AG04449 (cell line): ENCODE measurements at regions not wholly inside any gene's neighbourhood (a gene's known extent, or its start where the extent isn't known, plus 50 kb on each side); places are given as distances from the start of the nearest gene placed in this dataset.
A peak's percentile ranks its signal among the peaks of the same experiment; 100 is the strongest.

Experiments used
- CTCF ChIA-PET: fragments of 350-600 bp; formaldehyde crosslinking; extraction: SDS; loops from one replicate; lab custom pipeline; 2021; ENCODE audit warnings: antibody characterized with exemption; lab: Yijun Ruan, JAX
- POLR2A ChIA-PET: fragments of 400-600, 350-600 bp; formaldehyde crosslinking; extraction: SDS; loops from one replicate; lab custom pipeline; 2020; ENCODE audit warnings: antibody characterized with exemption, inconsistent platforms; lab: Yijun Ruan, JAX
- DNase-seq: peaks from one replicate; pipeline ENCODE4 v3.0.0-alpha.2; 2010; ENCODE audit warnings: low read depth, low spot score
- H3K4me3 ChIP-seq: 2 replicates; pipeline ENCODE4 v1.5.1; 2011; ENCODE audit warnings: low read depth, mild to moderate bottlenecking, control low read depth, low read length
- TF ChIP-seq, protein P1 (sequence below): IDR thresholded peaks from one replicate; pipeline ENCODE4 v1.5.1; 2011; ENCODE audit warnings: mild to moderate bottlenecking, moderate library complexity, low read length, control low read depth, inconsistent platforms; ENCODE audit not compliant: insufficient read depth; ENCODE audit errors: missing control alignments

DNA sequence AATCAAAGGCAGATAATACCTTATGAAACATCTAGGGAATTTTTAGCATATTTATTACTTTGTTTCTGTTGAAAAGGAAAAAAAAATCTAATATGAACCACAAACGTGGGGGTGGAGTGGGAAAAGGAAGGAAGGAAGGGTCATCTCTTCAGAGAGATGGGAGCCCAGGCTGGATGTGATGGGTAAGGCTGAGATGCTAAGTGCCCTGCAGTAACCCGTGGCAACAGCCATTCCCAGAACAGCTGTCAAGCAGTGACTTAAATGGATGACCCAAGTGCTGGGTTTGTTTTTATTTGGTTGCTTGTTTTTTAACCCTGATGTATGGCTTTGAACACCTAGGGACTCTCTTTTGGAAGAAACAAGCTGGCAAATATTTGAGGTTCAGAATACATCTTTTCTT is 50.7 kb upstream of the KLF7 start:
- DNase-seq = no peak
- no peak overlapping the region for H3K4me3 ChIP-seq
- ChIA-PET POLR2A (no interaction called here), CTCF (interaction anchor here (1.4 kb wide), 1 partner anchor 12 kb away, joined by 4 read pairs; no protein-coding TSS in a partner anchor)
- TF ChIP-seq, protein P1, sequence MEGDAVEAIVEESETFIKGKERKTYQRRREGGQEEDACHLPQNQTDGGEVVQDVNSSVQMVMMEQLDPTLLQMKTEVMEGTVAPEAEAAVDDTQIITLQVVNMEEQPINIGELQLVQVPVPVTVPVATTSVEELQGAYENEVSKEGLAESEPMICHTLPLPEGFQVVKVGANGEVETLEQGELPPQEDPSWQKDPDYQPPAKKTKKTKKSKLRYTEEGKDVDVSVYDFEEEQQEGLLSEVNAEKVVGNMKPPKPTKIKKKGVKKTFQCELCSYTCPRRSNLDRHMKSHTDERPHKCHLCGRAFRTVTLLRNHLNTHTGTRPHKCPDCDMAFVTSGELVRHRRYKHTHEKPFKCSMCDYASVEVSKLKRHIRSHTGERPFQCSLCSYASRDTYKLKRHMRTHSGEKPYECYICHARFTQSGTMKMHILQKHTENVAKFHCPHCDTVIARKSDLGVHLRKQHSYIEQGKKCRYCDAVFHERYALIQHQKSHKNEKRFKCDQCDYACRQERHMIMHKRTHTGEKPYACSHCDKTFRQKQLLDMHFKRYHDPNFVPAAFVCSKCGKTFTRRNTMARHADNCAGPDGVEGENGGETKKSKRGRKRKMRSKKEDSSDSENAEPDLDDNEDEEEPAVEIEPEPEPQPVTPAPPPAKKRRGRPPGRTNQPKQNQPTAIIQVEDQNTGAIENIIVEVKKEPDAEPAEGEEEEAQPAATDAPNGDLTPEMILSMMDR = no peak

DNA sequence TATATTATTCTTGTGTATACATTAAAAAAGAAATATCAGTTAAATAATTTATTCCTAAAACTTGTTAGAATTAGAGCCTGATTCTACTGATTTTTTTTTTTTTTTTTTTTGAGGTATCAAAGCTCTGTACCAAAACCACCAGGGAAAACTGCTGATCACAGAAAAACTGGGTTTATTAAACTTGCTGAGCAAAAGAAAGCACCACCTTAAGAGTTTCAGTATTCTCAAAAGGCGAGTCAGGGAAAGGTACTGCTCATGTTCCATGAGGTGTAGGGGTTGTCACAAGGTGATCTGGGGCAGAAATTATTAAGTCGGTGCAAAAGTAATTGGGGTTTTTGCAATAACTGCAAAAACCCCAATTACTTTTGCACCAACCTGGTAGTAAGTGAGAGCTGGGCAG is 51.7 kb upstream of the KLF7 start:
- TF ChIP-seq, protein P1 = no peak
- POLR2A ChIA-PET = no interaction called here
- DNase-seq = no peak
- CTCF ChIA-PET = interaction anchor here (1.4 kb wide), 1 partner anchor 12 kb away, joined by 4 read pairs; no protein-coding TSS in a partner anchor
- H3K4me3 ChIP-seq = no peak overlapping the region

DNA sequence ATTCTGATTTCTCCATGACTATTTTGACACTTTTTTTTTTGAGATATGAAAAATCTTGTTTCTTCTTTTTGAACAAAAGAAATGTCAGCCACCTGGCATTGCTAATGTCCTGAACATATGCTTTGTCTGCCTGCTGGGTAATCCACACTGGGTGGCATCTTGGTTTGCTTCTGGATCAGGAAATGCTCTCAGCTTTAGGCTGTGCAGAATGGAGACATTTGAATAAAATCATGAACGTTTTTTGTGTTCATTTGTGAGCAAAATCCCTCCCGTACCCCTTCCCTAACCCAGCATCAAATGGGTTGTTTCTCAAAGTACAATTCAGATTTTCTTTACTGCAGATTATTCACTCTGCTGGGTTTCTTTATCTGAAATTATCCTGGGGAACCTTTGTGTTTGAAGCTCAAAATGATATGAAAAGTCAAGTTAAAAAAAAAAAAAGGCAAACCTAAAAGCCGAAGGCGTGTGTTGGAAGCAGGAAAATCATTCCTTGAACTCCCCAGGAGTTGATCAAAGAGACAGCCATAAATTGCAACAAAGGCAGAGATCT is 53.4 kb upstream of the KLF7 start:
- H3K4me3 ChIP-seq = no peak overlapping the region
- ChIA-PET CTCF (interaction anchor here (0.7 to 4.9 kb wide), 4 partner anchors 12 to 29 kb away, joined by 3 to 32 read pairs (median 4); no protein-coding TSS in a partner anchor), POLR2A (no interaction called here)
- TF ChIP-seq, protein P1 = no peak
- DNase-seq = no peak

DNA sequence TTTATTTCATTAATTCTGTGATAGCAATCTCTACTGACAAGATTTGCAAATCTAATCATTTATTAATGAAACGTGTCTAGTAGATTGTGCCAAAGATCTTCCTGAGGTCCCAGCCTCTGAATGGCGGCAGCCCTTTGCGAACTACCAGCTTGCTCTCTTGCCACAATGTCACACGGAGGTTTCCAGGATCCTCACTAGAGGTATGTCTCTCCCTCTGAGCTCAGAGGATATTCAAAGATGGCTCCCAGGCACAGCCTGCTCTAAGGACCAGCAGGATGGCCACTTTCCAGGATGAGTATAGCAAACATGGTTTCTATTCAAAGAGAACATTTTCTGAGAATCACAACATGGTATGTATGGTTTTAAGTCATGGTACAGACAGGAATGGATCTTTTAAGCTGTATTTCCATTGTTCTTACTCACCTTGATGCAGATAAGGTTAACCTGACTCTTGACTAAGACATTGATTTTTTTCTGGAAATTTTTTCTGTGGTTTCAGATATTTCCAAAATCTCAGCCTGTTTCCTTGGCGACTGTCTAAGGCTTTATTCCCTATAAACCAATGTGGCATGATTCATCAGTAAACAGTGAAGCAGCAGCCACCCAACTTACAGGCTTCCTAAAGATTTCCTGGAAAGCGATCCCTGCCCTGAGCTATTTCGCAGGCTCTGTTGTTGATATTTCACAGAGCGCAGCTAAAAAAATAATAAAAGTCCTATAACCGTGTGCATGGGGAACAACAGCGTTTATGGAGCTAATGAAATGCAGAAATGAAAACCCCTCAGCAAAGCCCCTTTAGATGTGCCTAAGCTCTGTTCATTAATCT is 54.1 kb upstream of the KLF7 start:
- no peak overlapping the region for H3K4me3 ChIP-seq
- DNase-seq = no peak
- ChIA-PET CTCF (interaction anchor here (0.6 to 4.9 kb wide), 5 partner anchors 9 to 253 kb away, joined by 3 to 32 read pairs (median 4); no protein-coding TSS in a partner anchor), POLR2A (interaction anchor here (0.6 to 1.1 kb wide), 4 partner anchors 12 to 54 kb away, joined by 3 to 5 read pairs (median 3); partner anchors contain the start of gene KLF7)
- TF ChIP-seq, protein P1 = no peak

DNA sequence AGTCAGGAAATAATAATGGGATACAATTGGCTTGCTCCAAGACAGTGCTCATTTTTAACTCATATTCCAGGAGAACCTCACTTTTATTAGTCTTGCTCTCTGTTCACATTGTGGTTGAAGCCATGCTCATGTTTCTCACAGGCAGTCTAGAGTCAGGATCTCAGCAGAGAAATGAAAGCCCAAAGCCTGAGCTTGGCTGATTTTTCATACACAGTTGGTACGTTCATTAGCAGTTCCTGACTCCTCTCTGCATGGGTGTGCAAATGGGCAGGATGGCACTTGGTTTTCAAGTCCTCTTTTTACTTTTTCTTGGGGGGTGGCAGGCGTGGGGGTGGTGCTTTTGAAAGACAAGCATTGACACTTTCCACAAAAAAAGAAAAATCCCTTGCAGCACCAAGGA is 56.0 kb upstream of the KLF7 start:
- TF ChIP-seq, protein P1 = no peak
- no peak for DNase-seq
- H3K4me3 ChIP-seq = no peak overlapping the region
- POLR2A ChIA-PET = interaction anchor here (1.1 to 1.4 kb wide), 3 partner anchors 10 to 56 kb away, joined by 4 to 5 read pairs (median 4); partner anchors contain the start of gene KLF7
- CTCF ChIA-PET = interaction anchor here (0.6 to 4.9 kb wide), 4 partner anchors 9 to 252 kb away, joined by 3 to 32 read pairs (median 4); no protein-coding TSS in a partner anchor

DNA sequence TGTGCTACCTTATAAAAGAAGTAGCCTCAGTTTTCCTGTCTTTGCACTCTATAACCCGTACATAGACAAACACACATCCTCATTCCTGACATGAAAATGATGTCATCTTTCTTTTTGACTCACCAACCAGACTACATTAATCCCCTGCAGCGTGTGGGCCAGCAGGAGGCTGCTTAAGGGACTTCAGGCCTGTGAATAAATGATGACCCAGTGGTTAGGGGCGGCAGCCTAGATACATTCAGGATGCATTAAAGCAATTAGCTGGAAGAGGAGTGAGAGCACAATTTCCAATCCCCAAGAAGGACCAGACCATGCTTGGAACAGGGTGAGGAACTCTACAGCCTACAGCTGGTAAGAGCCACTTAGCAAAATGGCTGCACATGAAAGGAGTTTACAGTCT is 57.3 kb upstream of the KLF7 start:
- TF ChIP-seq, protein P1 = peak; percentile 18
- H3K4me3 ChIP-seq = no peak overlapping the region
- CTCF ChIA-PET = interaction anchor here (0.9 to 4.9 kb wide), 4 partner anchors 8 to 249 kb away, joined by 3 to 32 read pairs (median 4); no protein-coding TSS in a partner anchor
- POLR2A ChIA-PET = interaction anchor here (1.1 to 1.4 kb wide), 3 partner anchors 9 to 57 kb away, joined by 4 to 5 read pairs (median 4); partner anchors contain the start of gene KLF7
- DNase-seq = no peak
